GM21786 (cell line): ENCODE measurements at regions not wholly inside any gene's neighbourhood (a gene's known extent, or its start where the extent isn't known, plus 50 kb on each side); places are given as distances from the start of the nearest gene placed in this dataset.
A peak's percentile ranks its signal among the peaks of the same experiment; 100 is the strongest.

Experiments
- ATAC-seq: cut with Tn5 transposase; IDR thresholded peaks from one replicate; pipeline ENCODE4 v1.9.1; 2021; ENCODE audit not compliant: unreplicated experiment

- ATAC-seq = no peak
Observed at GRCh38 chr13:70191034-70191433, 82.8 kb upstream of the KLHL1 start.

DNA sequence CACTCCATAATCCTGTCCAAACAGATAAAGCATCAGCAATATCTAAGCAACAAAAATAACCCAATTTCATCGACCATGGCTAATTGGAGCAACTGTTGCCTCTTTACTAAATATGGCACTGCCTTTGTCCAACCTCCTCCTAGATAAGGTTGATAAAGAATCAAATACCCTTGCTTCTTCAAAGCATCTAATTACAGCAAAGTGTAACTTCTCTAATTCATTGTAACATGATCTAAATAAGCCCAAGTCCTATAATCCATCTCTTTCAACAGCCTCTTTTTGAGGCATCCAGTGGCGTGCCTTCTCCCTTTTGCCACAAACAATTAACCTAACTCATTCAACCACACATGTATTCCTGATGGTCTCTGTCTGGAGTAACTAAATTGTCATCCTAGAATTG lies 81.7 kb upstream of the KLHL1 start:
- ATAC-seq = no peak

DNA sequence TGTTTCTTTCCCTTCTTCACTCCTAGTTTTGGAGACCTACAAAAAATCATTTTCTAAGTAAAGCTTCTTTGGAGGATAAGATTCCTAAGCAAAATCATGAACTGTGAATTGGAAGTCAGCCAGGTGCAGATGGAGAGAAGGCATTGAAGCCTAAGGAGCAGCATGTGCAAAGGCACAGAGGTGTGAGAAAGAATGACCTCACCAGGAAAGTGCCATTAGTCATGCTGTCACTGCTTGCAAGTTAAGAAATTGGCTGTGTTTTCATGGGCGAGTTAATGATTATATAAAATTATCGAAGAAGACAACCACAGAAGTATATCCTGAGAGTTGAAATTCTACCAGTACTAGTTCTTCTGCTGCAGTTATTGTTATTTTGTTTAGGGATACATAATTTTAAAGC lies 80.3 kb upstream of the KLHL1 start:
- ATAC-seq = peak; percentile 45

DNA sequence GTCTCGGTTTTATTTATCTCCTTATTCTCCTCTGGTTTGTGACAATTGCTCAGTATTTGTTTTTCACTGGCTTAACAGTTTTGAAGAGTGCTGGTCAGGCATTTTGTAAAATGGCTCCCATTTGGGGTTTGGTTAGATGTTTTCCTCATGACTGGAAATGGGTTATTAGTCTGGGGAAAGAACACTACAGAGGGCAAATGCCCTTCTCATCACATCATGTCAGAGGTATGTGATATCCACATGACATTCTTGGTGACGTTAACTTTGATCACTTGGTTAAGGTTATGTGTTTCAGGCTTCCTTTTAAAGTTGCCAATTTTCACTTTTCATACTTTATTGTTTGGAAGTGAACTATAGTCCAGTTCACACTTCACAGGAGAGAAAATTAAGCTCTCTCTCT lies 74.8 kb upstream of the KLHL1 start:
- ATAC-seq = no peak
